ENCODE measurements at regions not wholly inside any gene's neighbourhood (a gene's known extent, or its start where the extent isn't known, plus 50 kb on each side); places are given as distances from the start of the nearest gene placed in this dataset.
"Not testable (repeated sequence)": the region's sequence is repeated elsewhere in the genome, so short reads cannot be mapped to it uniquely, and the experiment has no call there.

DNA sequence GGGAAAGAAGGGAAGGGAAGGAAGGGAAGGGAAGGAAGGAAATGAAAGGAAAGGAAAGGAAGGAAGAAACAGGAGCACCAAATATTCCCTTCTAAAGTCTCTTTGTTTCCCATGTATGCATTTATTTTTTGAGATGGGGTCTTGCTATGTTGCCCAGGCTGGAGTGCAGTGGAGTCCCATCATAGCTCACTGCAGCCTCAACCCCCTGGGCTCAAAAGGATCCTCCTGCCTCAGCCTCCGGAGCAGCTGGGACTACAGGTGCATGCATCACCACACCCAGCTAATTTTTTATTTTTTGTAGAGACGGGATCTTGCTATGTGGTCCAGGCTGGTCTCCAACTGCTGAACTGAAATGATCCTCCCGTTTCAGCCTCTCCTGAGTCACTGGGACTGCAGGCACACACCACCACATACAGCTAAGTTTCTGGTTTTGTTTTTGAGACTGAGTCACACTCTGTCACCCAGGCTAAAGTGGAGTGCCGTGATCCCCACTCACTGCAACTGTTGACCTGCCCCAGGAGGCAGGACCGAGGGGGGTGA is 102.8 kb downstream of the CRLF2 start:
- no peak overlapping the region for H3K4me3 ChIP-seq (ENCODE audit: low read depth, low read length)
- TF ChIP-seq, protein P1, sequence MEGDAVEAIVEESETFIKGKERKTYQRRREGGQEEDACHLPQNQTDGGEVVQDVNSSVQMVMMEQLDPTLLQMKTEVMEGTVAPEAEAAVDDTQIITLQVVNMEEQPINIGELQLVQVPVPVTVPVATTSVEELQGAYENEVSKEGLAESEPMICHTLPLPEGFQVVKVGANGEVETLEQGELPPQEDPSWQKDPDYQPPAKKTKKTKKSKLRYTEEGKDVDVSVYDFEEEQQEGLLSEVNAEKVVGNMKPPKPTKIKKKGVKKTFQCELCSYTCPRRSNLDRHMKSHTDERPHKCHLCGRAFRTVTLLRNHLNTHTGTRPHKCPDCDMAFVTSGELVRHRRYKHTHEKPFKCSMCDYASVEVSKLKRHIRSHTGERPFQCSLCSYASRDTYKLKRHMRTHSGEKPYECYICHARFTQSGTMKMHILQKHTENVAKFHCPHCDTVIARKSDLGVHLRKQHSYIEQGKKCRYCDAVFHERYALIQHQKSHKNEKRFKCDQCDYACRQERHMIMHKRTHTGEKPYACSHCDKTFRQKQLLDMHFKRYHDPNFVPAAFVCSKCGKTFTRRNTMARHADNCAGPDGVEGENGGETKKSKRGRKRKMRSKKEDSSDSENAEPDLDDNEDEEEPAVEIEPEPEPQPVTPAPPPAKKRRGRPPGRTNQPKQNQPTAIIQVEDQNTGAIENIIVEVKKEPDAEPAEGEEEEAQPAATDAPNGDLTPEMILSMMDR (conservative IDR thresholded peaks at IDR 0.05; ENCODE audit: low read depth, low read length) = no peak
- no peak for DNase-seq (ENCODE audit: low read depth)

- TF ChIP-seq, protein P1 (conservative IDR thresholded peaks at IDR 0.05; ENCODE audit: low read depth, low read length) = no peak
- no peak for DNase-seq (ENCODE audit: low read depth)
Measured at GRCh38 chrX:1108501-1109445, 103.7 kb downstream of the CRLF2 start.

DNA sequence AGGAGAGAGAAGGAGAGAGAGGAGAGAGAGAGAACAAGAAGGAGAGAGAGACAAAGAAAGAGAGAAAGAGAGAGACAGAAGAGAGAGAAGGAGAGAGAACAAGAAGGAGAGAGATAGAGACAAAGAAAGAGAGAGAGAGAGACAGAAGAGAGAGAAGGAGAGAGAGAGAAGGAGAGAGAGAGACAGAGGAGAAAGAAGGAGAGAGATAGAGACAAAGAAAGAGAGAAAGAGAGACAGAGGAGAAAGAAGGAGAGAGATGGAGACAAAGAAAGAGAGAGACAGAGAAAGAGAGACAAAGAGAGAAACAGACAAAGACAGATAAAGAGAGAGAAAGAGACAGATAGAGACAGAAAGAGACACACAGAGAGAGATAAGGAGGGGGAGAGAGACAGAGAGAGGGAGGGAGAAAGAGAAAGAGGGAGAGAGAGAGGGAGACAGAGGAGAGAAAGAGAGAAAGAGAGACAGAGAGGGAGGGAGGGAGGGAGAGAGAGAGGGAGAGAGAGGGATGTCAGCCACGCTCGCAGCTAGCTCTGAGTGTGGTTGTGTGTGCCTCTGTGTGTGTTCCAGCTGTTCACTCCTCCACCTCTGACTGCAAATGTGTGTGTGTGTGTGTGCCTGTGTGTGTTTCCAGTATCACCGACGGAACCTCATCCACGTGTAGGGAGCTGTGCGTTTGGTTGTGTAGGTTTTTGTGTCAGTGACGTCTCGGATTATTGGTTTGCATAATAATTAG is 105.8 kb downstream of the CRLF2 start:
- TF ChIP-seq, protein P1 (conservative IDR thresholded peaks at IDR 0.05; ENCODE audit: low read depth, low read length) = no peak
- H3K4me3 ChIP-seq (ENCODE audit: low read depth, low read length) = no peak overlapping the region
- DNase-seq (ENCODE audit: low read depth) = no peak

More at GRCh38 chrX:1108501-1109445, 103.7 kb downstream of the CRLF2 start:
- no peak overlapping the region for H3K4me3 ChIP-seq (ENCODE audit: low read depth, low read length)

DNA sequence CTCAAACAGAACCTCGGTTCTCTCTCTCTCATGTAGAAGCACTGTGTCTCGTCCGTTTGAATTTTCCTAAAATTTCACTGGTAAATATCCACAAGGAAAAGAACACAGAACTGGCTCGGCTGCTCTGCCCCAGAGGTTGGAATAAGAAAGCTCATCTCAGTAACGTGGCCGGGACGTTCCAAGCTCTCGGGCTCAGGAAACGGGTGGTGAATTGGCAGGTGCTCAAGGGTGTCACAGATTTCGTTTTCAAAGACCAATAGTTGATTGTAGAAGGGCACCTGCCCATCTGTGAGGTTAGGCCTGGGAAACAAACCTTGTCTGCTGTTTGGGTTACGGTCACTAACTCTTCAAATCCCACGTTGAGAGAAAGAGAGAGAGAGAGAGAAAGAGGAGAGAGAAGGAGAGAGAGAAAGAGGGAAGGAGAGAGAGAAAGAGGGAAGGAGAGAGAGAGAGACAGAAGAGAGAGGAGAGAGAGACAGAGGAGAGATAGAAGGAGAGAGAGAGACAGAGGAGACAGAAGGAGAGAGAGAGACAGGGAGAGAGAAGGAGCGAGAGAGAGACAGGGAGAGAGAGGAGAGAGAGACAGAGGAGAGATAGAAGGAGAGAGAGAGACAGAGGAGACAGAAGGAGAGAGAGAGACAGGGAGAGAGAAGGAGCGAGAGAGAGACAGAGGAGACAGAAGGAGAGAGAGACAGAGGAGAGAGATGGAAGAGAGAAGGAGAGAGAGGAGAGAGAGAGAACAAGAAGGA is 106.6 kb downstream of the CRLF2 start:
- DNase-seq (ENCODE audit: low read depth) = no peak
- no peak overlapping the region for H3K4me3 ChIP-seq (ENCODE audit: low read depth, low read length)
- TF ChIP-seq, protein P1 (conservative IDR thresholded peaks at IDR 0.05; ENCODE audit: low read depth, low read length) = no peak

GRCh38 chrX:1105031-1105430 is 107.4 kb downstream of the CRLF2 start:
- DNase-seq (ENCODE audit: low read depth); H3K4me3 ChIP-seq (ENCODE audit: low read depth, low read length): not testable (repeated sequence)

- TF ChIP-seq, protein P1 (conservative IDR thresholded peaks at IDR 0.05; ENCODE audit: low read depth, low read length) = no peak
- no peak overlapping the region for H3K4me3 ChIP-seq (ENCODE audit: low read depth, low read length)
- DNase-seq (ENCODE audit: low read depth) = no peak
Measured at GRCh38 chrX:1103360-1103759, 109.1 kb downstream of the CRLF2 start.
